Activated naive CD4-positive, alpha-beta T cell (primary cell): ENCODE measurements at regions not wholly inside any gene's neighbourhood (a gene's known extent, or its start where the extent isn't known, plus 50 kb on each side); places are given as distances from the start of the nearest gene placed in this dataset.
A peak's percentile ranks its signal among the peaks of the same experiment; 100 is the strongest.

ENCODE experiments used
- DNase-seq, 4 experiments: peaks; one replicate each; lab custom pipeline; 2025; lab: John Stamatoyannopoulos, UW

GRCh38 chr9:129343424-129344375, 165.6 kb upstream of the IER5L start:
- DNase-seq, result no peak

GRCh38 chr9:129342591-129343423, 164.7 kb upstream of the IER5L start:
- no peak for DNase-seq

- DNase-seq, result no peak
These were observed 163.9 kb upstream of the IER5L start for GRCh38 chr9:129341987-129342348.

GRCh38 chr9:129341171-129341986, 163.3 kb upstream of the IER5L start:
- DNase-seq, result no peak

- DNase-seq, result no peak
These were observed 162.5 kb upstream of the IER5L start for GRCh38 chr9:129340427-129341170.

GRCh38 chr9:129339539-129340157, 161.6 kb upstream of the IER5L start:
- no peak for DNase-seq

GRCh38 chr9:129338724-129339430, 160.8 kb upstream of the IER5L start:
- DNase-seq, result no peak

GRCh38 chr9:129337336-129338140, 159.5 kb upstream of the IER5L start:
- no peak for DNase-seq

GRCh38 chr9:129336601-129337331, 158.7 kb upstream of the IER5L start:
- DNase-seq, result peak in 1 of 4 experiments; percentile 22

GRCh38 chr9:129336130-129336528, 158.1 kb upstream of the IER5L start:
- DNase-seq, result no peak

- no peak for DNase-seq
These were observed 157.5 kb upstream of the IER5L start for GRCh38 chr9:129335464-129336129.

GRCh38 chr9:129334105-129334935, 156.3 kb upstream of the IER5L start:
- DNase-seq, result peak in 1 of 4 experiments; percentile 50

GRCh38 chr9:129333617-129334104, 155.6 kb upstream of the IER5L start:
- DNase-seq, result no peak

- no peak for DNase-seq
These were observed 154.5 kb upstream of the IER5L start for GRCh38 chr9:129332581-129332980.

GRCh38 chr9:129331772-129332500, 153.9 kb upstream of the IER5L start:
- DNase-seq, result no peak

GRCh38 chr9:129331493-129331765, 153.4 kb upstream of the IER5L start:
- DNase-seq, result no peak
